ENCODE measurements at regions not wholly inside any gene's neighbourhood (a gene's known extent, or its start where the extent isn't known, plus 50 kb on each side); places are given as distances from the start of the nearest gene placed in this dataset.

GRCh38 chrY:7712289-7712688 lies 800.7 kb upstream of the AMELY start:
- TF ChIP-seq CTCF (IDR thresholded peaks at IDR 0.05; ENCODE audit: low read length) (no peak), EZH2 (IDR thresholded peaks at IDR 0.05; ENCODE audit: borderline replicate concordance, low read length) (no peak)
